ENCODE measurements at regions not wholly inside any gene's neighbourhood (a gene's known extent, or its start where the extent isn't known, plus 50 kb on each side); places are given as distances from the start of the nearest gene placed in this dataset.

DNA sequence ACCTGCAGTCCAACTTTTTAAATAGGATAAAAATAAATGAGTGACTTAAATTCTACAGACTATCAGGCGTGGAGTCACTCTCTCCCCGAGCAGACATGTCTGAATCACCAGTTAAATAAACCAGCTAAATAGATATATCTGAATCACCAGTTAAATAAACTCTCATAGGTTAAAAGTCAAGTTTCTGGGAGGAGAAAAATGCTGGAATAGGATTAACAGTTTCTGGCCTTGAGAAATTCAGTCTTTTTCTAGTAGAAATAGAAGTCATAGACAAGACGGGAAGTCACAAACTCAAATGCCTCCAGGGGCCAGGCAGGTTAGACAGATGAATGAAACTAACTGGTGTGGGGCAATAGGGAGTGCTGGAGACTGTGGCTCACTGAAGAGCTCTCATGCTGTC is 258.6 kb upstream of the TMEM132C start:
- Histone ChIP-seq H3K36me3 (replicated peaks in 1 of 2) (no peaks in the 10 kb centered on the region), H3K4me1 (replicated peaks in 1 of 2) (no peaks in the 10 kb centered on the region), H3K9me3 (replicated peaks in 1 of 3) (no peaks in the 10 kb centered on the region), H3K27ac (no peak overlapping the region), H3K4me3 (no peak overlapping the region), H3K27me3 (no peaks in the 10 kb centered on the region)
- 45 to 49% (median 47%) methylated on average over 3 of the region's 3 CpGs for WGBS, 4 donors
- intact Hi-C loops (cut with DNase I): no loop called here
- no peak for DNase-seq
- TF ChIP-seq POLR2A (IDR thresholded peaks at IDR 0.05): no peak
- TF ChIP-seq, protein P1, sequence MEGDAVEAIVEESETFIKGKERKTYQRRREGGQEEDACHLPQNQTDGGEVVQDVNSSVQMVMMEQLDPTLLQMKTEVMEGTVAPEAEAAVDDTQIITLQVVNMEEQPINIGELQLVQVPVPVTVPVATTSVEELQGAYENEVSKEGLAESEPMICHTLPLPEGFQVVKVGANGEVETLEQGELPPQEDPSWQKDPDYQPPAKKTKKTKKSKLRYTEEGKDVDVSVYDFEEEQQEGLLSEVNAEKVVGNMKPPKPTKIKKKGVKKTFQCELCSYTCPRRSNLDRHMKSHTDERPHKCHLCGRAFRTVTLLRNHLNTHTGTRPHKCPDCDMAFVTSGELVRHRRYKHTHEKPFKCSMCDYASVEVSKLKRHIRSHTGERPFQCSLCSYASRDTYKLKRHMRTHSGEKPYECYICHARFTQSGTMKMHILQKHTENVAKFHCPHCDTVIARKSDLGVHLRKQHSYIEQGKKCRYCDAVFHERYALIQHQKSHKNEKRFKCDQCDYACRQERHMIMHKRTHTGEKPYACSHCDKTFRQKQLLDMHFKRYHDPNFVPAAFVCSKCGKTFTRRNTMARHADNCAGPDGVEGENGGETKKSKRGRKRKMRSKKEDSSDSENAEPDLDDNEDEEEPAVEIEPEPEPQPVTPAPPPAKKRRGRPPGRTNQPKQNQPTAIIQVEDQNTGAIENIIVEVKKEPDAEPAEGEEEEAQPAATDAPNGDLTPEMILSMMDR (IDR thresholded peaks at IDR 0.05): no peak

DNA sequence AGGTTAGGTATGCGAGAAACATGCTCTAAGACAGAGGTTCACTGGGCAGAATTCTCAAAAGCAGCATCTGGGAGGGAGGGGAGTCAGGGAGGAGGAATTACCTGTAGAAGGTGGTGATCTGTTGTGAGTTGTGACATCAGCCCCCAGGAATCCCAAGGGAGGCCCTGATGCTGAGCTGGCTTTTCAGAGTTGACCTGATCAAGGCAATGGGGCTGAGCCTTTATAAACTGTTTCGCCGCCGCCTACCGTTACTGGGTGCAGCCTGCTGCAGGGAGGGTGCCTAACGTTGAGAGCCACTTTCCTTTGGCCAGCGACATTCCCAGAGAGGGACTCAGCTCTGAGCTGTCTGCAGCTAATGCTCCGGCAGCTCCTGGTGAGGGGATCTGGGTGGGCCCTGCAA is 257.9 kb upstream of the TMEM132C start:
- 72 to 92% (median 82%) methylated on average over 6 to 8 of the region's 8 CpGs for WGBS, 4 donors
- Histone ChIP-seq H3K36me3 (replicated peaks in 1 of 2) (no peaks in the 10 kb centered on the region), H3K9me3 (replicated peaks in 1 of 3) (no peaks in the 10 kb centered on the region), H3K27ac (no peak overlapping the region), H3K4me3 (no peak overlapping the region), H3K27me3 (no peaks in the 10 kb centered on the region), H3K4me1 (replicated peaks in 1 of 2) (no peaks in the 10 kb centered on the region)
- intact Hi-C loops (cut with DNase I): no loop called here
- TF ChIP-seq, protein P1 (IDR thresholded peaks at IDR 0.05): no peak
- TF ChIP-seq POLR2A (IDR thresholded peaks at IDR 0.05): no peak
- DNase-seq: no peak

DNA sequence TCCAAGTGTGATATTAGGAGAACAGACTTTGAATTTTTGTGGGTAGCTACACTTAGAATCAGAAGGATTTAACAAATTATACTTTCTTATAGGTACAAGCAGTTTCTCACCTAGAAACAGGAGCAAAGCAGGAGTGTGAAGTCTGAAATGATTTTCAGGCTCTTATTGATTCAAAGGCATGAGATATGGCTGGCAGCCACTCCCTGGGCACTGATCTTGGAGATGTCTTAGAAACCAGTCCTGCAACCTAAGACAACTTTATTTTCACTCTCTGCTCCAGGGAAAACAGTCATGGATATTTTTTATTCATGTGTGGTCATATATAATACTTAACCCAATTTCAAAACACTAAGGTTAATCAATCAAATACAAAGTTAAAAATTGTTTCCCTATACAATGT is 254.9 kb upstream of the TMEM132C start:
- intact Hi-C loops (cut with DNase I): no loop called here
- Histone ChIP-seq H3K27ac (no peak overlapping the region), H3K27me3 (no peaks in the 10 kb centered on the region), H3K36me3 (replicated peaks in 1 of 2) (no peaks in the 10 kb centered on the region), H3K9me3 (replicated peaks in 1 of 3) (no peaks in the 10 kb centered on the region), H3K4me3 (no peak overlapping the region), H3K4me1 (replicated peaks in 1 of 2) (no peaks in the 10 kb centered on the region)
- no peak for DNase-seq
- TF ChIP-seq, protein P1 (IDR thresholded peaks at IDR 0.05): no peak
- no peak for TF ChIP-seq POLR2A (IDR thresholded peaks at IDR 0.05)

DNA sequence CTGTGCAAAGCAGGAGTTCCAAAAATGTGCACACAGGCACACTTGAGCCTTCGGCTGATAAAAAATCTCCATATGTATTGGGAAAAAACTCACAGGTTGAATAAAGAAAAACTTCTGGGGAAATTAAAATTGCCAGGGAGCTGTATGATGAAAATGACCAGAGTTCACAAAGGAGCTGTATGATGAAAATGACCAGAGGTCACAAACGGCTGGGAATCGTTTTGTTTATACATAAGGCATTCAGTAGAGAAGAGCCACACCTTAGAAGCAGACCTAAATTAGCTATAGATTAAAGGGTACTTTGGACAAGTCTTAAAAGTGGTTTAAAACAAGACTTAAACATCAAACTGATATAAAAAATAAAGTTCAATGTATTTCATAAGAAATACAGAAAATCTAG is 251.7 kb upstream of the TMEM132C start:
- no peaks in the 10 kb centered on the region for H3K27me3 ChIP-seq

More for the DNA sequence above, 251.7 kb upstream of the TMEM132C start:
- DNase-seq: no peak
- no peak overlapping the region for H3K4me3 ChIP-seq
- TF ChIP-seq POLR2A (IDR thresholded peaks at IDR 0.05): no peak
- TF ChIP-seq, protein P1 (IDR thresholded peaks at IDR 0.05): no peak
- intact Hi-C loops (cut with DNase I): no loop called here
- H3K4me1 ChIP-seq (replicated peaks in 1 of 2): no peaks in the 10 kb centered on the region
- 67 to 81% (median 72%) methylated on average over 3 of the region's 3 CpGs for WGBS, 4 donors
- H3K9me3 ChIP-seq (replicated peaks in 1 of 3): no peaks in the 10 kb centered on the region
- no peaks in the 10 kb centered on the region for H3K36me3 ChIP-seq (replicated peaks in 1 of 2)
- no peak overlapping the region for H3K27ac ChIP-seq

Data from adrenal gland (tissue), 9 donors.